SK-N-SH (cell line): ENCODE measurements at regions not wholly inside any gene's neighbourhood (a gene's known extent, or its start where the extent isn't known, plus 50 kb on each side); places are given as distances from the start of the nearest gene placed in this dataset.

ENCODE experiments used
- CTCF ChIA-PET: fragments of 300-600, 350-600 bp; formaldehyde crosslinking; extraction: SDS; loops from one replicate; lab custom pipeline; 2021; lab: Yijun Ruan, JAX
- POLR2A ChIA-PET: fragments of 350-600 bp; sonication (Branson Sonifier 250); formaldehyde crosslinking; extraction: SDS; loops from one replicate; lab custom pipeline; 2020; ENCODE audit warnings: antibody characterized with exemption, inconsistent platforms; lab: Yijun Ruan, JAX
- DNase-seq: peaks from one replicate; pipeline ENCODE4 v3.0.0; 2012
- H2AFZ ChIP-seq: fragments of 200-600 bp; sonication (generic); 2 replicates; pipeline ENCODE4 v1.8.1; 2016; ENCODE audit warnings: antibody characterized with exemption, mild to moderate bottlenecking, low read depth
- H3F3A ChIP-seq: fragments of 200-600 bp; sonication (generic); replicated peaks from 2 replicates; pipeline ENCODE3; 2016; ENCODE audit warnings: antibody characterized with exemption, mild to moderate bottlenecking; ENCODE audit not compliant: insufficient read depth
- H3K27ac ChIP-seq, 2 experiments: fragments of 200-500 bp in 1 of 2; fragments of 200-600 bp in 1 of 2; sonication (Bioruptor generic) in 1 of 2; sonication (generic), shearing (Covaris generic) in 1 of 2; 2 replicates each; pipeline versions ENCODE4 v1.5.1 to v1.6.1; 2014 to 2016; ENCODE audit warnings: low read depth in 2 of 2, inconsistent platforms in 1 of 2, low read length in 1 of 2, mild to moderate bottlenecking in 1 of 2, mixed read lengths in 1 of 2
- H3K27me3 ChIP-seq: fragments of 200-600 bp; sonication (generic), shearing (Covaris generic); 2 replicates; pipeline ENCODE4 v1.6.1; 2016; ENCODE audit warnings: mixed run types; ENCODE audit not compliant: insufficient read depth
- H3K36me3 ChIP-seq, 2 experiments: fragments of 200-500 bp in 1 of 2; fragments of 200-600 bp in 1 of 2; sonication (Bioruptor generic) in 1 of 2; sonication (generic) in 1 of 2; replicated peaks in 1 of 2; 2 replicates each; pipeline versions ENCODE3 to v1.5.1; 2014 to 2016; ENCODE audit warnings: low read length in 1 of 2, mild to moderate bottlenecking in 1 of 2; ENCODE audit not compliant: insufficient read depth in 2 of 2, control insufficient read depth in 1 of 2
- H3K4me1 ChIP-seq, 2 experiments: fragments of 200-500 bp in 1 of 2; fragments of 200-600 bp in 1 of 2; sonication (Bioruptor generic) in 1 of 2; sonication (generic), shearing (Covaris generic) in 1 of 2; 2 replicates each; pipeline versions ENCODE4 v1.5.1 to v1.6.1; 2014 to 2016; ENCODE audit warnings: low read depth in 1 of 2, low read length in 1 of 2, mixed run types in 1 of 2; ENCODE audit not compliant: insufficient read depth in 2 of 2, control insufficient read depth in 1 of 2
- H3K4me2 ChIP-seq: fragments of 200-600 bp; sonication (generic), shearing (Covaris generic); 2 replicates; pipeline ENCODE4 v1.6.1; 2017; ENCODE audit warnings: mixed run types
- H3K4me3 ChIP-seq, 2 experiments: fragments of 200-500 bp in 1 of 2; fragments of 200-600 bp in 1 of 2; sonication (Bioruptor generic) in 1 of 2; sonication (generic), shearing (Covaris generic) in 1 of 2; 2 replicates each; pipeline versions ENCODE4 v1.5.1 to v1.8.1; 2014 to 2016; ENCODE audit warnings: low read depth in 2 of 2, inconsistent platforms in 1 of 2, low read length in 1 of 2, mild to moderate bottlenecking in 1 of 2, mixed read lengths in 1 of 2, moderate library complexity in 1 of 2
- H3K79me2 ChIP-seq: fragments of 200-600 bp; sonication (generic); 2 replicates; pipeline ENCODE4 v1.8.1; 2017; ENCODE audit warnings: mild to moderate bottlenecking; ENCODE audit not compliant: insufficient read depth
- H3K9ac ChIP-seq: fragments of 200-600 bp; sonication (generic); 2 replicates; pipeline ENCODE4 v1.6.1; 2017; ENCODE audit warnings: mixed run types
- H3K9me2 ChIP-seq: fragments of 200-600 bp; sonication (generic); 2 replicates; pipeline ENCODE4 v1.6.1; 2017; ENCODE audit warnings: mixed run types
- H3K9me3 ChIP-seq: fragments of 200-600 bp; sonication (generic); 2 replicates; pipeline ENCODE4 v1.6.1; 2017; ENCODE audit warnings: mixed run types, mild to moderate bottlenecking, moderate library complexity
- H4K20me1 ChIP-seq: fragments of 200-600 bp; sonication (generic); 2 replicates; pipeline ENCODE4 v1.6.1; 2017; ENCODE audit warnings: mild to moderate bottlenecking, mixed run types; ENCODE audit not compliant: insufficient read depth
- CTCF ChIP-seq: fragments of 200-600 bp; sonication (generic); IDR thresholded peaks from 2 replicates; pipeline ENCODE4 v1.6.1; 2017; ENCODE audit warnings: antibody characterized with exemption, mild to moderate bottlenecking, moderate library complexity
- ELF1 ChIP-seq: IDR thresholded peaks from 2 replicates; pipeline ENCODE4 v1.4.0; 2012
- EZH2phosphoT487 ChIP-seq: fragments of 200-600 bp; sonication (generic); IDR thresholded peaks from 2 replicates; pipeline ENCODE4 v1.6.1; 2017; ENCODE audit warnings: low read depth, mixed run types, mild to moderate bottlenecking, antibody characterized with exemption, moderate library complexity, borderline replicate concordance
- FOXJ3 ChIP-seq: sonication (generic); formaldehyde crosslinking; IDR thresholded peaks from 2 replicates; pipeline ENCODE4 v1.5.1; 2020; ENCODE audit warnings: mild to moderate bottlenecking, missing genetic modification reagents
- GABPA ChIP-seq: IDR thresholded peaks from 2 replicates; pipeline ENCODE4 v1.4.0; 2012; ENCODE audit warnings: low read depth, mild to moderate bottlenecking
- IRF3 ChIP-seq: fragments of 150-350 bp; IDR thresholded peaks from 2 replicates; pipeline ENCODE4 v1.6.1; 2016; ENCODE audit warnings: mild to moderate bottlenecking, low read depth, low read length
- JUND ChIP-seq: IDR thresholded peaks from 2 replicates; pipeline ENCODE4 v1.4.0; 2012
- MAX ChIP-seq: IDR thresholded peaks from 2 replicates; pipeline ENCODE4 v1.4.0; 2012; ENCODE audit warnings: low read depth
- NRF1 ChIP-seq: IDR thresholded peaks from 2 replicates; pipeline ENCODE4 v1.6.1; 2012; ENCODE audit warnings: low read depth, mild to moderate bottlenecking, low read length
- POLR2AphosphoS5 ChIP-seq: IDR thresholded peaks from 2 replicates; pipeline ENCODE4 v1.6.1; 2012; ENCODE audit warnings: low read depth, low read length
- RAD21 ChIP-seq: IDR thresholded peaks from 2 replicates; pipeline ENCODE4 v1.6.1; 2012; ENCODE audit warnings: mild to moderate bottlenecking, low read length
- REST ChIP-seq: IDR thresholded peaks from 2 replicates; pipeline ENCODE4 v1.6.1; 2012; ENCODE audit warnings: mild to moderate bottlenecking, low read depth, low read length, moderate library complexity
- RFX5 ChIP-seq: IDR thresholded peaks from 2 replicates; pipeline ENCODE4 v1.6.1; 2012; ENCODE audit warnings: mild to moderate bottlenecking, improper control_type of control experiment, low read length
- SIN3A ChIP-seq: IDR thresholded peaks from 2 replicates; pipeline ENCODE4 v1.6.1; 2012; ENCODE audit warnings: low read depth, mild to moderate bottlenecking, low read length, moderate library complexity, borderline replicate concordance
- USF1 ChIP-seq: IDR thresholded peaks from 2 replicates; pipeline ENCODE4 v1.4.0; 2012; ENCODE audit warnings: low read depth, borderline replicate concordance
- USF2 ChIP-seq: fragments of 150-350 bp; IDR thresholded peaks from 2 replicates; pipeline ENCODE4 v1.6.1; 2017; ENCODE audit warnings: antibody characterized with exemption, low read length, low read depth, borderline replicate concordance
- YY1 ChIP-seq: IDR thresholded peaks from 2 replicates; pipeline ENCODE4 v1.4.0; 2012; ENCODE audit warnings: low read depth, mild to moderate bottlenecking
- WGBS: methylation state at CpG from one replicate; pipeline ENCODE4 v1.1.6; 2017; ENCODE audit warnings: low lambda C conversion rate; 5-methylcytosine and 5-hydroxymethylcytosine counted together

GRCh38 chr2:53516650-53517049 is 251.0 kb upstream of the CHAC2 start:
- H3K9ac ChIP-seq: no peak overlapping the region
- no peaks in the 10 kb centered on the region for H4K20me1 ChIP-seq
- no peak overlapping the region for H3K27ac ChIP-seq
- no peak for DNase-seq
- H3K9me3 ChIP-seq: no peaks in the 10 kb centered on the region
- H3K9me2 ChIP-seq: no peaks in the 10 kb centered on the region
- 65% methylated on average over 7 of the region's 7 CpGs for WGBS
- no peaks in the 10 kb centered on the region for H3K36me3 ChIP-seq
- no peaks in the 10 kb centered on the region for H3K27me3 ChIP-seq
- H3F3A ChIP-seq: no peaks in the 10 kb centered on the region
- H3K79me2 ChIP-seq: no peaks in the 10 kb centered on the region
- POLR2A ChIA-PET: no interaction called here
- H3K4me3 ChIP-seq: no peak overlapping the region
- H3K4me2 ChIP-seq: no peak overlapping the region
- TF ChIP-seq CTCF: no peak
- TF ChIP-seq USF1: no peak
- TF ChIP-seq RAD21: no peak
- TF ChIP-seq GABPA: no peak
- TF ChIP-seq USF2: no peak
- no peak for TF ChIP-seq POLR2AphosphoS5
- no peak for TF ChIP-seq YY1
- no peak for TF ChIP-seq REST
- TF ChIP-seq JUND: no peak
- no peak for TF ChIP-seq MAX
- no peak for TF ChIP-seq IRF3
- no peak for TF ChIP-seq NRF1
- no peak for TF ChIP-seq EZH2phosphoT487
- TF ChIP-seq RFX5: no peak
- no peak for TF ChIP-seq SIN3A
- no peak for TF ChIP-seq FOXJ3
- TF ChIP-seq ELF1: no peak
- CTCF ChIA-PET: no interaction called here
- H2AFZ ChIP-seq: no peak overlapping the region
- no peaks in the 10 kb centered on the region for H3K4me1 ChIP-seq
